Psoas muscle (tissue), 7 donors: ENCODE measurements at regions not wholly inside any gene's neighbourhood (a gene's known extent, or its start where the extent isn't known, plus 50 kb on each side); places are given as distances from the start of the nearest gene placed in this dataset.

Source experiments
- ATAC-seq, 4 donors: fragments of 200-7000 bp; cut with Tn5 transposase; one replicate each; pipeline ENCODE4 v1.9.1; 2020; ENCODE audit warnings: moderate library complexity in 3 of 4, mild to moderate bottlenecking in 2 of 4
- DNase-seq, 2 donors: peaks; one replicate each; pipeline ENCODE4 v3.0.0-alpha.2; 2020
- H3K27ac ChIP-seq: fragments of 200-600 bp; one replicate; pipeline ENCODE4 v1.8.0; 2022
- H3K27me3 ChIP-seq, 3 donors: fragments of 200-600 bp in 1 of 3; one replicate each; pipeline versions ENCODE4 v1.6.1 to v1.8.0; 2013 to 2022; ENCODE audit warnings: low read length in 2 of 3, mild to moderate bottlenecking in 2 of 3, moderate library complexity in 1 of 3; ENCODE audit not compliant: insufficient read depth in 3 of 3
- H3K36me3 ChIP-seq, 2 donors: fragments of 200-600 bp in 1 of 2; one replicate each; pipeline versions ENCODE4 v1.6.1 to v1.8.0; 2013 to 2022; ENCODE audit warnings: low read depth in 1 of 2, mild to moderate bottlenecking in 1 of 2, moderate library complexity in 1 of 2; ENCODE audit not compliant: insufficient read depth in 1 of 2
- H3K4me1 ChIP-seq: fragments of 200-600 bp; one replicate; pipeline ENCODE4 v1.8.0; 2022
- H3K4me3 ChIP-seq: fragments of 200-600 bp; one replicate; pipeline ENCODE4 v1.8.0; 2022; ENCODE audit warnings: mild to moderate bottlenecking
- H3K9me3 ChIP-seq: fragments of 200-600 bp; one replicate; pipeline ENCODE4 v1.8.0; 2022
- WGBS, 3 donors: extraction: QIAGEN DNeasy Blood & Tissue Kit; methylation state at CpG; one replicate each; pipeline versions ENCODE4 v1.1.6 to v1.1.7; 2013; 5-methylcytosine and 5-hydroxymethylcytosine counted together
- intact Hi-C, 2 donors: fragments of 100-400 bp; cut with DNase I; formaldehyde crosslinking; loops; one replicate each; pipeline versions ENCODE4 v1.11.0 to v1.14.2; 2022
- TF ChIP-seq, protein P1 (sequence below): fragments of 200-600 bp; IDR thresholded peaks from one replicate; pipeline ENCODE4 v1.8.0; 2022; ENCODE audit warnings: antibody characterized with exemption
- donor health status: healthy with polysubstance abuse.
- donor health status: DM: no; HTN: no; CAD: no; lungs with moderate emphysema.
- donor health status: Bipolar disorder and iron deficiency.
- donor health status: healthy.
- donor health status: DM: yes; HTN: yes; CAD: no.
- donor health status: DM: no; HTN: no; CAD: no.
- donor health status: DM: yes; HTN: yes; CAD: no.

DNA sequence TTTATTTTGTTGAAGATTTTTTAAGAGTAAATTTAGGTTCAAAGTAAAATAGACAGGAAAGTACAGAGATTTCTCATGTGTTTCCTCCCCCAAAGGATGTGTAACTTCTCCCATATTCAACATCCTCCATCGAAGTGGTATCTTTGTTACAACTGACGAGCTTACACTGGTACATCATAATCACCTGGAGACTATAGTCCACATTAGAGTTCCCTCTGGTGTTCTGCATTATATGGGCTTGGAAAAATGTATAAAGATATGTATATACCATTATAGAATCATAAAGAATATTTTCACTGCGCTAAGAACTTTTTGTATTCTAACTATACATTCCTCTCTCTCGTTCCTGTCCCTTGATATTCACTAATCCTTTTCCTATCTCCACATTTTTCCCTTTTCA, 203.7 kb downstream of the AMY1C start:
- 55 to 74% (median 71%) methylated on average over 4 of the region's 4 CpGs for WGBS, 3 donors
- Histone ChIP-seq H3K4me3 (no peak overlapping the region), H3K4me1 (no peaks in the 10 kb centered on the region), H3K27ac (no peak overlapping the region), H3K9me3 (no peaks in the 10 kb centered on the region), H3K36me3 (no peaks in the 10 kb centered on the region), H3K27me3 (no peaks in the 10 kb centered on the region)
- no peak for DNase-seq
- intact Hi-C loops = no loop called here
- TF ChIP-seq, protein P1, sequence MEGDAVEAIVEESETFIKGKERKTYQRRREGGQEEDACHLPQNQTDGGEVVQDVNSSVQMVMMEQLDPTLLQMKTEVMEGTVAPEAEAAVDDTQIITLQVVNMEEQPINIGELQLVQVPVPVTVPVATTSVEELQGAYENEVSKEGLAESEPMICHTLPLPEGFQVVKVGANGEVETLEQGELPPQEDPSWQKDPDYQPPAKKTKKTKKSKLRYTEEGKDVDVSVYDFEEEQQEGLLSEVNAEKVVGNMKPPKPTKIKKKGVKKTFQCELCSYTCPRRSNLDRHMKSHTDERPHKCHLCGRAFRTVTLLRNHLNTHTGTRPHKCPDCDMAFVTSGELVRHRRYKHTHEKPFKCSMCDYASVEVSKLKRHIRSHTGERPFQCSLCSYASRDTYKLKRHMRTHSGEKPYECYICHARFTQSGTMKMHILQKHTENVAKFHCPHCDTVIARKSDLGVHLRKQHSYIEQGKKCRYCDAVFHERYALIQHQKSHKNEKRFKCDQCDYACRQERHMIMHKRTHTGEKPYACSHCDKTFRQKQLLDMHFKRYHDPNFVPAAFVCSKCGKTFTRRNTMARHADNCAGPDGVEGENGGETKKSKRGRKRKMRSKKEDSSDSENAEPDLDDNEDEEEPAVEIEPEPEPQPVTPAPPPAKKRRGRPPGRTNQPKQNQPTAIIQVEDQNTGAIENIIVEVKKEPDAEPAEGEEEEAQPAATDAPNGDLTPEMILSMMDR = no peak
- ATAC-seq = no peak

DNA sequence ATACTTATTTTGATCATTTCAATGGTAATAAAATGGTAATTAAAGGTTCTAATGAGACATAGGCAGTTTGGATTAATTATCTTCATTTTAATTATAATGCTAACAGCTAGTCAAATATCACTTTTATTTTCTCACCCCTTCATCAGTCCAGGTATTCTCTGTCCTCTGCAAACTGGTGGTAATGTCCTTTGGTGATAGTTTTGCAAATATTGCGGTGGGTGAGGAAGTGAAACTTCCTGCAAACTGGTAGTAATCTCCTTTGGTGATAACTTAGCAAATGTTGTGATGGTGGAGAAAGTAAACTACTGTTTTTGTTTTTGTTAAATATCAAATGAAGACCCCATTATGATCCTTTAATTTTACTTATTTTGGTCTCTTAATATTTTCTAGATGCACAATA, 209.0 kb downstream of the AMY1C start:
- Histone ChIP-seq H3K27ac (no peak overlapping the region), H3K36me3 (no peaks in the 10 kb centered on the region), H3K4me1 (no peaks in the 10 kb centered on the region), H3K9me3 (peaks cover 7% of the 10 kb centered on the region), H3K4me3 (no peak overlapping the region), H3K27me3 (no peaks in the 10 kb centered on the region)
- intact Hi-C loops = no loop called here
- TF ChIP-seq, protein P1 = no peak
- ATAC-seq (no peak), DNase-seq (no peak)
- WGBS, 3 donors = 43 to 88% (median 86%) methylated on average over 1 of the region's 1 CpG

DNA sequence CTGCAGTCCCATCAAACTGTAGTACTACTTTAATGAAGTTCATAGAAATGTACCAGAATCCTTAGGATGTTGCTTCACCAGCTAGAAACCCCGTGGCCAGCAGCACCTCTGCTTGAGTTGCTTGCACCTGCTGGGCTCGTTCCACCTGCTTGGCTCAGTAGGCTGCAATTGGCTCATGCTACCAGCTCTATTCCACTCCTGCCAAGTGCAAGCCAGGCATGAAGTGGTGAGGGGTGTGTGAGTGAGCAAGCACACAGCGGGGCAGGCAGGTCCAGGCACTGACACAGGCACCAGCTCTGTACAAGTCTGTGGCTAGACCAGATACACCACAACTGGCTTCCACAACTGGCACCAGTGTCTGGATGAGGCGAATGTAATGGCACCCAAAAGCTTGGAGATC, 209.9 kb downstream of the AMY1C start:
- Histone ChIP-seq H3K27ac (no peak overlapping the region), H3K4me1 (no peaks in the 10 kb centered on the region), H3K9me3 (peaks cover 7% of the 10 kb centered on the region), H3K27me3 (no peaks in the 10 kb centered on the region), H3K36me3 (no peaks in the 10 kb centered on the region), H3K4me3 (no peak overlapping the region)
- DNase-seq (no peak), ATAC-seq (no peak)
- WGBS, 3 donors = 71 to 77% (median 73%) methylated on average over 4 of the region's 4 CpGs
- TF ChIP-seq, protein P1 = no peak
- intact Hi-C loops = no loop called here

DNA sequence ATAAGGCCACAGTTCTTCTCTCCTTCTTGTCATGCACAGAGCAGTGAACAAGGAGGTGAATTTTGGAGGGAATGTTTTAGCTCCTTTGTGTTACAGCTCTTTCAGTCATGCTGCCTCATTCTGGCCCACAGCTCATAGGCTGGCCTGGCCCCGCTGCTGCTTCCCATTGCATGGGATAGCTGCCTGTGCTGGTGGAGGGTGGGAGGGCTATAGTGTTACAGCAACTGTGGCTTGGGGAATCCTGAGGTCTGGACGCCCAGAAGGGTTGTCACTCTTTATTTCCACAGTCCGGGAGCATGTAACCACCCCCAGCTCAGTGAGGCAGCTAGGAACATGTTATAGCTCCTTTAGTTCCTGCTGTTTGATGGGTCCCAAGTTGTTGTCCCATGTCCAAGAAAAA, 210.3 kb downstream of the AMY1C start:
- TF ChIP-seq, protein P1 = no peak
- intact Hi-C loops = no loop called here

DNA sequence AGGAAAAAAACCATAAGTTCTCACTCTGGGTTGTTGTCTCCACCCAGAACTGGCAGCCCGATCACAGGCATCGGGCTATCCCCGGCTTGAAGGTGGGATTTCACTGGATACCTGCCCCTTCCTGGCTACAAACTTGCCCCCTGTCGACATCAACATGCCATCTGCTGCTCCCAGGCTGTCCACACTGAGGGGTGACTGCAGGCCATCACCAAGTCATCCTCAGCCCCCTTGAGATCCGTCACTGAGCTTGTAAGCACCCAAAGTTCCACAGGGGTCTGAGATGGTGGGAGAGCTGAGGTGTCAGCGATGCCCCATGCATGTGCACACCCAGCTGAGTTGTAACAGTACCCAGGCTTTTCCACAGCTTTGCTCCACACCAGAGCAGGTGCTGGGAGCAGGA, 211.0 kb downstream of the AMY1C start:
- TF ChIP-seq, protein P1 = no peak
- Histone ChIP-seq H3K36me3 (no peaks in the 10 kb centered on the region), H3K4me1 (no peaks in the 10 kb centered on the region), H3K9me3 (peaks cover 7% of the 10 kb centered on the region), H3K27me3 (no peaks in the 10 kb centered on the region), H3K4me3 (no peak overlapping the region), H3K27ac (no peak overlapping the region)
- 74 to 84% (median 74%) methylated on average over 6 of the region's 6 CpGs for WGBS, 3 donors
- intact Hi-C loops = no loop called here
- DNase-seq (no peak), ATAC-seq (no peak)

More for the DNA sequence above, 210.3 kb downstream of the AMY1C start:
- Histone ChIP-seq H3K36me3 (no peaks in the 10 kb centered on the region), H3K27ac (no peak overlapping the region), H3K4me1 (no peaks in the 10 kb centered on the region), H3K9me3 (peaks cover 7% of the 10 kb centered on the region), H3K27me3 (no peaks in the 10 kb centered on the region), H3K4me3 (no peak overlapping the region)
- WGBS, 3 donors = 72 to 78% (median 73%) methylated on average over 3 of the region's 3 CpGs
- no peak for DNase-seq
- no peak for ATAC-seq
